K562 (cell line): ENCODE measurements at regions not wholly inside any gene's neighbourhood (a gene's known extent, or its start where the extent isn't known, plus 50 kb on each side); places are given as distances from the start of the nearest gene placed in this dataset.

ENCODE experiments used
- ARNT ChIP-seq, 2 experiments: fragments of 450-650 bp; IDR thresholded peaks; 2 replicates each; pipeline ENCODE4 v1.6.1; 2016; ENCODE audit warnings: mild to moderate bottlenecking in 1 of 2
- BMI1 ChIP-seq: fragments of 150-350 bp; IDR thresholded peaks from 2 replicates; pipeline ENCODE4 v1.6.1; 2014; ENCODE audit warnings: low read length
- JUND ChIP-seq, 2 experiments: IDR thresholded peaks; 2 replicates in 1 of 2; 3 replicates in 1 of 2; pipeline ENCODE4 v1.6.1; 2011; ENCODE audit warnings: borderline replicate concordance in 2 of 2, low read depth in 2 of 2, low read length in 2 of 2, improper control_type of control experiment in 1 of 2, missing biosample characterization in 1 of 2, missing genetic modification characterization in 1 of 2, missing genetic modification reagents in 1 of 2
- RAD21 ChIP-seq, 2 experiments: fragments of 250-450 bp in 1 of 2; fragments of 450-650 bp in 1 of 2; sonication (Bioruptor Pico) in 1 of 2; formaldehyde crosslinking in 1 of 2; IDR thresholded peaks in 1 of 2; conservative IDR thresholded peaks in 1 of 2; 2 replicates each; pipeline versions ENCODE4 v1.4.0 to v1.8.0; 2020 to 2022; ENCODE audit warnings: mild to moderate bottlenecking in 2 of 2, moderate library complexity in 1 of 2
- STAT6 ChIP-seq: sonication (generic); formaldehyde crosslinking; IDR thresholded peaks from 2 replicates; pipeline ENCODE4 v1.8.1; 2023; ENCODE audit warnings: mild to moderate bottlenecking, missing genetic modification reagents
- ZBTB11 ChIP-seq, 3 experiments: fragments of 200-800 bp in 1 of 3; fragments of 250-450 bp in 1 of 3; fragments of 450-650 bp in 1 of 3; sonication (Bioruptor Pico) in 1 of 3; sonication (Bioruptor generic) in 1 of 3; formaldehyde crosslinking in 1 of 3; IDR thresholded peaks; 2 replicates each; pipeline versions ENCODE4 v1.6.1 to v1.8.0; 2016 to 2022; ENCODE audit warnings: mild to moderate bottlenecking in 2 of 3, missing genetic modification characterization in 2 of 3, missing compliant biosample characterization in 1 of 3, moderate library complexity in 1 of 3
- TF ChIP-seq, protein P1 (sequence below), 3 experiments: IDR thresholded peaks in 2 of 3; conservative IDR thresholded peaks in 1 of 3; 2 replicates each; pipeline ENCODE4 v1.5.1; 2011 to 2012; ENCODE audit warnings: low read length in 3 of 3, mild to moderate bottlenecking in 3 of 3, control low read depth in 2 of 3, improper control_type of control experiment in 1 of 3, inconsistent platforms in 1 of 3, low read depth in 1 of 3, mixed read lengths in 1 of 3, moderate library complexity in 1 of 3; ENCODE audit not compliant: insufficient read depth in 2 of 3
- TF ChIP-seq, protein P2 (sequence below): sonication (generic); formaldehyde crosslinking; IDR thresholded peaks from 2 replicates; pipeline ENCODE4 v1.8.0; 2022; ENCODE audit warnings: mild to moderate bottlenecking, missing genetic modification reagents

DNA sequence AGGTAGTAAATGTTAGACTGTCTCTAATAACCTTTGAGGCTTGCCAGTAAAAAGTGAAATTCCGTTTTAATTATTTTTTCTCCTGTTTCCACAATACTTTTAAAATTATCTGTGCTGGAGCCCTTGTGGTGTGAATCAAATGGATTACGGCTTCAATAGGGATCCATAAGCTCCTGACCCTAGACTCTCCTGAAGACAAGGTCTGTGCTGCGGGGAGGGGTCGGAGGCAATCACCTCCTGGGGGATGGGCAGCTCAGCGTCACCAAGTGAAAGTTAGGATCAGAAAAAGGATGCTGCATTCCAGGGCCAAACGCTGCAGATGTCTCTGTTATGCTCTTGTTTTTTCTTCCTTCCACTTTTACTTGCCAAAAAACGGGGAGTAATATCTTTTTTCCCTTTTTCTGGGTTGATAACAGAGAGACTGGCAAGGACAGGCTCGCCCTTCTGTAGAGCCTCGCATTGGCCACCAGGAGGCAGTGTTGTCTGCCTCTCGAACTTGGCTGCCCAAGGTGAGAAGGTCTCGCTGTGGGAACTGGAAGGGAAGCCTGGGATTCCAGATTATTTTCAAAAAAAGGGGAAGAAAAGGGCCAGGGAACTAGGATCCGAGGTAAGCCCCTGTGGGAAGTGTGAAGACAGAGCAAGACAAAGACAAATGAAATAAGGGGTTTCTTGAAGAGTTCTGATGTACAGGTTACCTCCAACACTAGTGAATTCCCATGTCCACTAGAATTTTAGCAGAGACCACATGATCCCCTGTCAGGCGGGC lies 621.9 kb downstream of the ACTR3B start (continued):
- no peak for TF ChIP-seq ZBTB11 (CRISPR knock-in tag; IDR thresholded peaks at IDR 0.05)
- TF ChIP-seq ARNT (IDR thresholded peaks at IDR 0.05) = peak in 1 of 2 experiments; percentile 72; a peak in 1 of 4 replicates
- TF ChIP-seq, protein P1, sequence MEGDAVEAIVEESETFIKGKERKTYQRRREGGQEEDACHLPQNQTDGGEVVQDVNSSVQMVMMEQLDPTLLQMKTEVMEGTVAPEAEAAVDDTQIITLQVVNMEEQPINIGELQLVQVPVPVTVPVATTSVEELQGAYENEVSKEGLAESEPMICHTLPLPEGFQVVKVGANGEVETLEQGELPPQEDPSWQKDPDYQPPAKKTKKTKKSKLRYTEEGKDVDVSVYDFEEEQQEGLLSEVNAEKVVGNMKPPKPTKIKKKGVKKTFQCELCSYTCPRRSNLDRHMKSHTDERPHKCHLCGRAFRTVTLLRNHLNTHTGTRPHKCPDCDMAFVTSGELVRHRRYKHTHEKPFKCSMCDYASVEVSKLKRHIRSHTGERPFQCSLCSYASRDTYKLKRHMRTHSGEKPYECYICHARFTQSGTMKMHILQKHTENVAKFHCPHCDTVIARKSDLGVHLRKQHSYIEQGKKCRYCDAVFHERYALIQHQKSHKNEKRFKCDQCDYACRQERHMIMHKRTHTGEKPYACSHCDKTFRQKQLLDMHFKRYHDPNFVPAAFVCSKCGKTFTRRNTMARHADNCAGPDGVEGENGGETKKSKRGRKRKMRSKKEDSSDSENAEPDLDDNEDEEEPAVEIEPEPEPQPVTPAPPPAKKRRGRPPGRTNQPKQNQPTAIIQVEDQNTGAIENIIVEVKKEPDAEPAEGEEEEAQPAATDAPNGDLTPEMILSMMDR (IDR thresholded peaks at IDR 0.05 in 2 of 3, conservative IDR thresholded peaks at IDR 0.05 in 1 of 3; ENCODE audit: insufficient read depth in 2 of 3, low read depth in 1 of 3, low read length in 3 of 3) = peak; percentile 86 to 99 (median 95)
- TF ChIP-seq, protein P2, sequence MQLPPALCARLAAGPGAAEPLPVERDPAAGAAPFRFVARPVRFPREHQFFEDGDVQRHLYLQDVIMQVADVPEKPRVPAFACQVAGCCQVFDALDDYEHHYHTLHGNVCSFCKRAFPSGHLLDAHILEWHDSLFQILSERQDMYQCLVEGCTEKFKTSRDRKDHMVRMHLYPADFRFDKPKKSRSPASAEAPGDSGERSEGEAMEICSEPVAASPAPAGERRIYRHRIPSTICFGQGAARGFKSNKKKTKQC (CRISPR knock-in tag) = no peak
- TF ChIP-seq STAT6 = 0 out of 2 replicates have a peak, but pooled peaks have one; percentile 38
- no peak for TF ChIP-seq BMI1
- peak; percentile 91 to 94 for TF ChIP-seq RAD21 (CRISPR knock-in tag; conservative IDR thresholded peaks at IDR 0.05 in 1 of 2, IDR thresholded peaks at IDR 0.05 in 1 of 2)
- TF ChIP-seq JUND (IDR thresholded peaks at IDR 0.05; ENCODE audit: borderline replicate concordance, low read depth, low read length) = 0 out of 2 replicates have a peak, but pooled peaks have one; percentile 35
- TF ChIP-seq JUND (tag; IDR thresholded peaks at IDR 0.05; ENCODE audit: borderline replicate concordance, low read depth, low read length) = no peak; the same call in 2 of the 3 replicates
